Activated CD4-positive, alpha-beta T cell treated with anti-CD3 and anti-CD28 coated beads, Interleukin-2, amount 10 ng/mL, durations not matched to agents 24 days and 14 days (primary cell): ENCODE measurements at regions not wholly inside any gene's neighbourhood (a gene's known extent, or its start where the extent isn't known, plus 50 kb on each side); places are given as distances from the start of the nearest gene placed in this dataset.

Experiments
- DNase-seq: peaks from one replicate; pipeline ENCODE4 v3.0.0; 2022
- H3K27ac Mint-ChIP-seq: one replicate; pipeline ENCODE4 v1.8.0; 2022; ENCODE audit warnings: mild to moderate bottlenecking, mixed read lengths
- H3K27me3 Mint-ChIP-seq: one replicate; pipeline ENCODE4 v1.8.0; 2022; ENCODE audit warnings: mixed read lengths
- H3K36me3 Mint-ChIP-seq: one replicate; pipeline ENCODE4 v1.8.0; 2022; ENCODE audit warnings: low read depth, mild to moderate bottlenecking, mixed read lengths
- H3K4me1 Mint-ChIP-seq: one replicate; pipeline ENCODE4 v1.8.0; 2021; ENCODE audit warnings: mixed read lengths
- H3K4me3 Mint-ChIP-seq: one replicate; pipeline ENCODE4 v1.8.0; 2022; ENCODE audit warnings: mild to moderate bottlenecking, moderate library complexity, mixed read lengths
- H3K9me3 Mint-ChIP-seq: one replicate; pipeline ENCODE4 v1.8.0; 2021; ENCODE audit warnings: mixed read lengths
- intact Hi-C: fragments of 100-400 bp; cut with micrococcal nuclease; formaldehyde crosslinking; loops from one replicate; pipeline ENCODE4 v1.15.1; 2023

DNA sequence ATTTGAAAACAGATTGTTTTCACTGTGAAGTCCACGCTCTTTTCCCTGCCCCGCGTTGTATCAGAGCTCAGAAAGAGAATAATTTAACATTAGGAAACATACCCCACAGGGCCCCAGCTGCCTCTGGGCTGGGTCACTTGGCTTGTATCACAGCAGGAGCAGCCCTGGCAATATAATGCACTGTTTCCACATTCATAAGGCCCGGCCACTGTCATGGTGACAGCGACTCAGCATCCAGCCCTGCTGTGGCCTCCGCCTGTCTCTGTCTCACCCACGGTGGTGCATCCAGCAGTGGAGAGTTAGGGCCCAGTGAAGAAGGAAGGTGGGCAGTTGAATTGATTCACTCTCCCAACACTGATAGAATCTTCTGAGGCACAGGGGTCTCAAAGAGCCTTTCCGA lies 188.9 kb downstream of the NSG2 start:
- Mint-ChIP-seq H3K27ac (no peak overlapping the region), H3K27me3 (no peaks in the 10 kb centered on the region), H3K4me3 (no peak overlapping the region), H3K36me3 (no peaks in the 10 kb centered on the region), H3K9me3 (no peaks in the 10 kb centered on the region), H3K4me1 (no peaks in the 10 kb centered on the region)
- DNase-seq, result no peak
- intact Hi-C loops, result no loop called here

DNA sequence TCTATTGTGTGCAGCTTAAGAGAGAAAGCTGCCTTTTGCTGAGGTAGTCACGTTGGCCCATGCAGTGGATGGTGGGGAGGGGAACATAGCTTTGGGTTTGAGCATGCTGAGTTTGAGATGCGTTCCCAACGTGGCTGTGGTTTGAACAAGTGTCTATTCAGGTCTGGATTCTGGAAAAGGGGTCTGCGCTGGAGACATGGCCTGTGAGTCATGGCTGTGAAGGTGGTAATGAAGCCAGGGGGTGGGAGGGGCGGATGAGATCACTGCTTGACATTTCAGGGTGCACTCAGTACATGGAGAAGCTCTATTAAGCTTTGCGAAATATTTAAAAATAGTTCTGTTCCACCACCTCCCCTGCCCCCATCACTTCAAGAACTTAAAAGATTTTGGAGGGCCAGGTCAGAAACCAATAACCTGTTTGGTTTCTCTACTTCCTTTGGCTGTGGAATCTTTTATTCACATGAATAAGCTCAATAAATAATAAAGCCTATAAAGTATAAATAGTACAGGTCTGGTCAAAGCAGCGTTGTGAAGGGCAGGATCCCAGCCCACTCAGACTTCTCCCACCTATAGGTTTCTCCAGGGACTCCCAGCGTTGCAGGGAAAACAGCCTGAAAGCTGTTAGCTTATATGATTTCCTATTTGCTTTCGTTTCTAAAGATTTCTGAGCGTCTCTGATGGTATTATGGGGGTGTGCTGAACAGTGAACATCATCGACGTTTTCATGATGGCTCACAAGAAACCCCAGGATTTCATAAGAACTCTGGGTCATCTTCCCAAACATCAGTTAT lies 189.9 kb downstream of the NSG2 start:
- H3K36me3 Mint-ChIP-seq, result no peaks in the 10 kb centered on the region
- intact Hi-C loops, result no loop called here
- H3K4me3 Mint-ChIP-seq, result no peak overlapping the region
- DNase-seq, result no peak
- H3K27me3 Mint-ChIP-seq, result no peaks in the 10 kb centered on the region
- no peak overlapping the region for H3K27ac Mint-ChIP-seq
- H3K4me1 Mint-ChIP-seq, result no peaks in the 10 kb centered on the region
- H3K9me3 Mint-ChIP-seq, result no peaks in the 10 kb centered on the region

DNA sequence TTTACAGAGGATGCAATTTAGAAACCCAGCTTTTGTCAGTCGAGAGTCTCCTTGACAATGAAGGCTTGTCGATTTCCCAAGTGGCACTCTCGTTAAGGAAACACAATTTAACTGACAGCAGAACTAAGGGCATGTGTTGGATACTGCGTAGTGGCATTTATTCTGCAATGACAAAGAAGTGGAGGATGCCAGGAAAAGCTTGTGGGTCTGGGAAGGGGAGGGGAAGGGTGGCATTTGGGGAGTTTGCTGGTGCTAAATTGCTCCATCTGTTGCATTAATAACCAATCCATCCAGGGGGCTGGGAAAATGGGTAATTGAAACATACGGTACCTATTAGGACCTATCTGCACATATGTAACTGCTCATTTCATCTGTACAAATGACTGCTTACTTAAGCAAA lies 190.6 kb downstream of the NSG2 start:
- no peak overlapping the region for H3K4me3 Mint-ChIP-seq
- no peaks in the 10 kb centered on the region for H3K4me1 Mint-ChIP-seq
- intact Hi-C loops, result no loop called here
- no peaks in the 10 kb centered on the region for H3K27me3 Mint-ChIP-seq
- H3K36me3 Mint-ChIP-seq, result no peaks in the 10 kb centered on the region
- no peaks in the 10 kb centered on the region for H3K9me3 Mint-ChIP-seq
- no peak for DNase-seq
- no peak overlapping the region for H3K27ac Mint-ChIP-seq

DNA sequence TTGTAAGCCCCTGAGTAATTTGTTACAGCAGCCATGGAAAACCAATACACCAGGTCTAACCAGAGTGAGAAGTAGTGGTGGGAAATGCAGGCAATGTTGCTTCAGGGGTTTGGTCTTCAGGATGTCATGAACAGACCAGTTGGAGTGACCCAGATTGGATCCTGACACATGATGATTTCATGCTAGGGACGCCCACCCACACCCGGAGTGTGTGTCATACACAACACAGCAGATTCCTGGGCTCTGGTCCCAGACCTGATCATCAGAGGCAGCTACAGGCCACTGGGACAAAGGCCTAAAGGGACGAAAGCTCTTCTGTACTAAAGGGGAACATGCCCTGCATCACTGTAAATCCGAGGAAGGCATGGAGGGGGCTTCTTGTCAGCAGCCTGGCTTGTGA lies 194.2 kb downstream of the NSG2 start:
- no peaks in the 10 kb centered on the region for H3K36me3 Mint-ChIP-seq
- no peaks in the 10 kb centered on the region for H3K4me1 Mint-ChIP-seq
- H3K4me3 Mint-ChIP-seq, result no peak overlapping the region
- intact Hi-C loops, result no loop called here
- H3K27me3 Mint-ChIP-seq, result no peaks in the 10 kb centered on the region
- no peak for DNase-seq
- no peak overlapping the region for H3K27ac Mint-ChIP-seq
- H3K9me3 Mint-ChIP-seq, result no peaks in the 10 kb centered on the region

DNA sequence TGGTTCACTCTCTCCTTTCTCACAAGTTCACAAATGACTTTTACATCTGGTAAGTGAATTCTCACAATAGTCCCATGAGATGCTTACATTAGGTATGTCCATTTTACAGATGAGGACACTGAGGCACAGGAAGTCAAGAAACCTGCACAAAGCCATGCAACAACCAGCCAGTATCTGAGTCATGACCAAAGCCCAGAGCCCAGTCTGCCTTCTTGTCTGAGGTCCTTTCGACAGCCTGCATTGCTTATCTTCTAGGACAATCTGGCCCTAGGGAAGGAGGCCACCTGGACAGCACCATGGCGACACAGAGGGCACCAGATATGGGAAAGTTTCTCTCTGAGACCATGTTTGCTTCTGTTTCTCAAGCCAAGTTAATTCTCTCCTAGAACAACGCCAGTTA lies 197.1 kb downstream of the NSG2 start:
- Mint-ChIP-seq H3K4me3 (no peak overlapping the region), H3K27ac (no peak overlapping the region), H3K9me3 (peaks cover 3% of the 10 kb centered on the region), H3K4me1 (no peaks in the 10 kb centered on the region), H3K36me3 (no peaks in the 10 kb centered on the region), H3K27me3 (no peaks in the 10 kb centered on the region)
- intact Hi-C loops, result no loop called here
- DNase-seq, result no peak

DNA sequence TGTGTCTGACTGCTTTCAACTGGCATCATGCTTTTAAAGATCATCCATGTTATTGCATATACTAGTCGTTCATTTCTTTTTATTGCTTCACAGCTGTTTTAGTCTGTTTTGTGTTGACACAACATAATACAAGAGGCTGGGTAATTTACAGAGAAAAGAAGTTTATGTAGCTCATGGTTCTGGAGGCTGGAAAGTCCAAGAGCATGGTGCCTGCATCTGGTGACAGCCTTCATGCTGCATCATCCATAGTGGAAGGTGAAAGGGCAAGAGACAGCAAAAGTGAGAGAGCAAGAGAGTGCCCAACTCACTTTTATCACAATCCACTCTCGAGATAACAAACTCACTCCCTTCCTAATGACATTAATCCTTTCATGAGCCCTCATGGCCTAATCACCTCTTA lies 198.4 kb downstream of the NSG2 start:
- no peaks in the 10 kb centered on the region for H3K4me1 Mint-ChIP-seq
- no peaks in the 10 kb centered on the region for H3K36me3 Mint-ChIP-seq
- DNase-seq, result no peak
- no peak overlapping the region for H3K27ac Mint-ChIP-seq
- peaks cover 8% of the 10 kb centered on the region for H3K9me3 Mint-ChIP-seq
- H3K27me3 Mint-ChIP-seq, result no peaks in the 10 kb centered on the region
- H3K4me3 Mint-ChIP-seq, result no peak overlapping the region
- intact Hi-C loops, result no loop called here

DNA sequence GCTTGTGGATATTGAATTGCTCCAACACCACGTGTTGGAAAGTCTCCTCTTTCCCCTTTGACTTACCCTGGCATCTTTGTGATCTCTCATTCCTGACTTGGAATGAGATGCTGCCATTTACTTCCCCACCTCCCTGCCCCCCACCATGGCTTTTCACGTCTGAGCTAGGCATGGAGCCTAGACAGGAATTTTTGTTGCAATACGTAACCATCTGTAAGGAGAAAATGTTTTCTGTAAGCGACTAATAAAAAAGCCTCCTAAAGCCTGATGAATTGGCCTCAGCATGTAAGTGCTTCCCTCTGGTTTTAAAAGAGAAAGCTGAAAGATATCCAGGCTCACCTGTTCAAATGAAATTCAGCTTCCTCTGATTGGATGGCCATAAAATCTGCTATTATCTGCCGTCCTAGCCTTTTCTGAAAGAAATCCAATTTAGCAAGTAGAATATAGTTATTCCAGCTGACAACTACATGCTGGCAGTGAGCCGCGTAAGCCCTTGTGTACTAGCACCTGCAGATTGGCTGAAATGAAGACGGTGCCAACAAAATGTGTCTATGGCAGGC lies 200.1 kb downstream of the NSG2 start:
- no peak overlapping the region for H3K27ac Mint-ChIP-seq
- DNase-seq, result no peak
- intact Hi-C loops, result no loop called here
- no peaks in the 10 kb centered on the region for H3K27me3 Mint-ChIP-seq
- no peak overlapping the region for H3K4me3 Mint-ChIP-seq
- no peaks in the 10 kb centered on the region for H3K36me3 Mint-ChIP-seq
- peaks cover 8% of the 10 kb centered on the region for H3K9me3 Mint-ChIP-seq
- H3K4me1 Mint-ChIP-seq, result no peaks in the 10 kb centered on the region

DNA sequence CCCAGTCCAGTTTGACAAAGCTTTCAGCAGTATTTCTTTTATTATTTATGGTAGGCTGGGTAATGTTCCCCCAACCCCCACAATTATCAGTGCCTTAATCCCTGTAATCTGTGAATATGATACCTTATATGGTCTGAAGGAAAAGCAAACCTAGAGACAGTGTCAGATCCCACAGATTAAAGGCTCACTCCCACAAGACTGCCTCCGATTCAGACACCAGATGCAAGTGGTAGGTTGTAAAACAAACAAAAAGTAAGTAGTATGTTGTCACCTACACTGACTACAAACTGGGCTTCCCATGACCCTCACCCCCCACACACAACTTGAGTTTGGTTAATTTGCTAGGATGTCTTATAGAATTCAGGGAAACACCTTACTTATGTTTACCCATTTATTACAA lies 201.2 kb downstream of the NSG2 start:
- no peaks in the 10 kb centered on the region for H3K36me3 Mint-ChIP-seq
- no peaks in the 10 kb centered on the region for H3K4me1 Mint-ChIP-seq
- peaks cover 8% of the 10 kb centered on the region for H3K9me3 Mint-ChIP-seq

DNA sequence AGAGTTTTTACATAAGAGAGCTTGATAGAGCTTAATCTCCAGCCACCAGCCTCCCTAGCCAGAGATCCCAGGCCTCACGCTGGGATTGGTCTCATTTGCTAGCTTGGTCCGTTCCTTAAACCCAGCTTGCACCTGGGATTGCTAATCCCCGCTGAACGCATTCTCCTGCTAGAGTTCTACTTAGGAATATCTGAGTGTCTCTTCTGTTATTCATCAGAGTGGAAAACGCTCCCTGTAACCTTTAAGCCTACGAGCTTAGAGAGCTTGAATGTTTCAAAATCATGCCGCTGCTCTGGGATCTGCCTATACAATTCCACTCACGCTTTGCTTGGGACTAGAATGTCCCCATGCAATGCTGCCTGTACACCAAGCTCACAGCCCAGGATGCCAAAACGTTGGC lies 201.8 kb downstream of the NSG2 start:
- DNase-seq, result no peak
- Mint-ChIP-seq H3K4me1 (no peaks in the 10 kb centered on the region), H3K9me3 (peaks cover 8% of the 10 kb centered on the region), H3K27ac (no peak overlapping the region), H3K27me3 (no peaks in the 10 kb centered on the region), H3K4me3 (no peak overlapping the region), H3K36me3 (no peaks in the 10 kb centered on the region)
- intact Hi-C loops, result no loop called here

More for the DNA sequence above, 201.2 kb downstream of the NSG2 start:
- no peaks in the 10 kb centered on the region for H3K27me3 Mint-ChIP-seq
- DNase-seq, result no peak
- intact Hi-C loops, result no loop called here
- no peak overlapping the region for H3K27ac Mint-ChIP-seq
- H3K4me3 Mint-ChIP-seq, result no peak overlapping the region

DNA sequence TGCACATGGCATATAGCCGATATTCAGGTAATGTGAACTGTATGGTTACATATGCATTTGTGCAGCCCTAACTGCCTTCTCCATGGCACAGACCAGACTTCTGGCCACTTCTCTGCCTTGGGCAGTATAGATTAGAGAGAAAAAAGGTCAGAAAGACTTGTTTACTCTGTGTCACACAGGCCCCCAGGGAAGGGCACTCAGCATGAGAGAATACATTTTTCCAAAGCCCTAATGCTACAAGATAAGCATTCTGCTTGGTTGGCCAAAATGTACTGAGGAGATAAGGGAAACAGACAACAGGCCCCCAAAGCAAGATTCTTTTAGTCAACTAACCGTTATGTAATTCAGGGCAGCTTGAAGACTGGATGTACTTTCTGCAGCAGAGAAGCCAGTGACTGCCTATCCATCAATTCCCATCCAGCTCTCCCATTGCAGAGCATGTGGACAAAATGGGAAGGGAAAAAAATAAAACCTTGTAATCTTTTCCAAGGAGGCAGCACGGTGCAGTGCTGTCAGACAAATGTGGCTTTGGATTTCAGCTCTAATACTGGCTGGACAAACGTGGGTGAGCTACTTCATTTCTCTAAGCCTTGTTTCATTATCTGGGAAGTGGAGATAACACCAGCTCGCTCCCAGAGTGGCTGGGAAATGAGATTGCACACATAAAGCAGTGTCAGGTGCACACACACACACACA lies 205.9 kb downstream of the NSG2 start:
- Mint-ChIP-seq H3K27me3 (no peaks in the 10 kb centered on the region), H3K36me3 (no peaks in the 10 kb centered on the region), H3K27ac (no peak overlapping the region), H3K4me3 (no peak overlapping the region), H3K4me1 (no peaks in the 10 kb centered on the region), H3K9me3 (peaks cover 8% of the 10 kb centered on the region)
- DNase-seq, result no peak
- intact Hi-C loops, result no loop called here

DNA sequence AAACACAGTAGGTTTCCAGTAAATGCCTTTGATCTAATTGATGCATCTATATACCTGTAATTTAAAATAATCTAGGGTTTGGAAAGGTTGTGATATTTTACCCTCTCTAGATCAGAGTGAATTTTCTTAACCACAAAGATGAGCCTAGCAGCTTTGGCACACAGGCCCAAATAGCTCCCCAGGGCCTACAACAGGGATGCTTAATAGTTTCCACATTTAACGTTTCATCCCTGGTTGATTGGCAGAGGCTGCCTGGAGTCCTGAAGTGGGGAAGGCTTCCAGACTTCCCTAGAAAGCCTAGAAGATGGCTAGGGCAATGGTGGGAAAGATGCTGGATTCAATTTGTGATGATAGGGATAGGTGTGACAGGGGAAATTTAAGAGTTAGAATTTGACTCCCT lies 206.6 kb downstream of the NSG2 start:
- Mint-ChIP-seq H3K4me1 (no peaks in the 10 kb centered on the region), H3K9me3 (peaks cover 5% of the 10 kb centered on the region), H3K27me3 (no peaks in the 10 kb centered on the region), H3K36me3 (no peaks in the 10 kb centered on the region), H3K27ac (no peak overlapping the region), H3K4me3 (no peak overlapping the region)
- DNase-seq, result no peak
- intact Hi-C loops, result no loop called here

DNA sequence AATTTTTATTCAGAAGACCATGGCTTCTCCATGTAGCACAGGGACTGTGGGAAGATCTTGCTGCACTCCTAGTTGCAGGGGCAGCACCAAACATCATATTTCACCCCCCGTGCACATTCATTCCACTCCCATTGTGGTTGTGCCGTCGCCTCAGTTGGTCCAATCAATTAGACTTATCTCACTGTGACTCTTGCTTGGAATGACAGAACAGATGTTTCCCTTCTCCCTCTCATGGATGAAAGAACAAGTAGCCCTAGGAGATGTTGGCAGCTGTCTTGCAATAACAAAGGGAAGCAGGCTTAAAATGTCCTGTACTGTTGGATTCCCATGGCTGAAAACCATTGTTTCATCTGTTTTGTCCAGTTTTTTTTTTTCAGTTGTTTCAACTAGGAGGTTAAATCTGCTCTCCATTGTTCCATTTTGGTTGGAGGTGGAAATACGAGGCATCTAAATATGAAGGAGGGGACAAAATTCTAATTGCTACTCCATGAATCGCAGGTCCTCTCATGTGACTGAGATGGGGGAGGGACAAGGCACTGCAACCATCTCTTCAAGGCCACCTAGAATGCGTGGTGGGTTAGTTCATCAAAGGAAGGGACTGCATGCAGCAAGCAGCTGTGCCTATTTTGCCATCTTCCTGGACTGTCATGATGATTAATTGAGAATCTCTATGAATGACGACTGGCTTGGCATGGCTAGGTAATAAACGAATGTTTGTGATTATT lies 214.4 kb downstream of the NSG2 start:
- H3K36me3 Mint-ChIP-seq, result no peaks in the 10 kb centered on the region
- no peak overlapping the region for H3K27ac Mint-ChIP-seq
- H3K9me3 Mint-ChIP-seq, result no peaks in the 10 kb centered on the region
- no peak overlapping the region for H3K4me3 Mint-ChIP-seq
- H3K27me3 Mint-ChIP-seq, result no peaks in the 10 kb centered on the region
- H3K4me1 Mint-ChIP-seq, result no peaks in the 10 kb centered on the region
- intact Hi-C loops, result no loop called here
- no peak for DNase-seq

DNA sequence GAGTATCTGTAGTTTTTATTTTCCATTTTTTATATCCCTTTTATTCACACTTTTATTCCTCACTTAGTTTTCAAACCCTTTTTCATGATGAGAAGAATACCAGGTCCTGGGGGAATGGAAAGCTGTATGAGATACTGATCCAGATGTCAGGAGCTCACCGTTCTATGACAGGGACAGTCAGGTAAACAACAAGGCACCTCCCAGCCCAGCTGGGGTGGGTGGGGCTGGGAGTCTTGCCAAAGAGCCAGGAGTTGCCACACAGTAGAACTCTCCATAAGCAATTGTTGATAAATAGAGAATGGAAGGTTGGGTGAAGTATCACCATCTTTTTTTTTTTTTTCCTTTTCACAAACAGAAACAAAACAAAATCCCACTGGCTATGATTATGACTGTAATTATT lies 225.8 kb downstream of the NSG2 start:
- H3K4me1 Mint-ChIP-seq, result no peaks in the 10 kb centered on the region
- H3K4me3 Mint-ChIP-seq, result no peak overlapping the region
- no peak for DNase-seq
- intact Hi-C loops, result no loop called here
- no peaks in the 10 kb centered on the region for H3K27me3 Mint-ChIP-seq
- peaks cover 4% of the 10 kb centered on the region for H3K9me3 Mint-ChIP-seq
- H3K27ac Mint-ChIP-seq, result no peak overlapping the region
- H3K36me3 Mint-ChIP-seq, result no peaks in the 10 kb centered on the region

DNA sequence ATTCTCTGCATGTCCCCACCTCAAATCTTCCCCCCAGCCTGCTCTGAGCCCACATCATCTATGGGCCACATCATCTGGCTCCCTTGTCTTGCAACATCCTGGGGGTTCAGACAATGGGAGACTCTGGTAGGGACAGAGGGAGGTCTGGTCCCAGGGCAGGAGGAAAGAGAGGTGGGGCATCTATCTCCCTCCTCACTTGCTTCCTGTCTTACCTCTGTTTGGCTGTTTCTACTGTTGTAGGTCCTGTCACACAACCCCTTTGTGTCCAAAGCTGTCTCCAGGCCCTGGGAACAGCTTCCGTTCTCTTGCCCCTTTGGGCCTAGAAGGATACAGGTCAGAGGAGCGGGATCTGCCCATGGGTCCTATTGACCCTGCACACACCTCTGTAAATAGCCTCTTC lies 227.2 kb downstream of the NSG2 start:
- H3K36me3 Mint-ChIP-seq, result no peaks in the 10 kb centered on the region
- no peak overlapping the region for H3K27ac Mint-ChIP-seq
- no peak overlapping the region for H3K4me3 Mint-ChIP-seq
- H3K27me3 Mint-ChIP-seq, result no peaks in the 10 kb centered on the region
- H3K4me1 Mint-ChIP-seq, result no peaks in the 10 kb centered on the region
- no peak for DNase-seq
- peaks cover 4% of the 10 kb centered on the region for H3K9me3 Mint-ChIP-seq
- intact Hi-C loops, result no loop called here
